Erythroblast (primary cell): ENCODE measurements at regions not wholly inside any gene's neighbourhood (a gene's known extent, or its start where the extent isn't known, plus 50 kb on each side); places are given as distances from the start of the nearest gene placed in this dataset.

Source experiments
- GATA1 ChIP-seq: IDR thresholded peaks from 2 replicates; pipeline ENCODE4 v1.6.1; 2011; ENCODE audit warnings: low read depth, mild to moderate bottlenecking, control low read depth, low read length, moderate library complexity
- POLR2A ChIP-seq: IDR thresholded peaks from 2 replicates; pipeline ENCODE4 v1.6.1; 2011; ENCODE audit warnings: mild to moderate bottlenecking, low read length

- TF ChIP-seq POLR2A (no peak), GATA1 (no peak)
Measured at GRCh38 chr10:111488668-111489067, 411.8 kb downstream of the ADRA2A start.
